NB4 (cell line): ENCODE measurements at regions not wholly inside any gene's neighbourhood (a gene's known extent, or its start where the extent isn't known, plus 50 kb on each side); places are given as distances from the start of the nearest gene placed in this dataset.

Source experiments
- CTCF ChIP-seq: IDR thresholded peaks from one replicate; pipeline ENCODE4 v1.5.1; 2012; ENCODE audit warnings: low read depth, low read length
- MAX ChIP-seq: IDR thresholded peaks from 2 replicates; pipeline ENCODE4 v1.6.1; 2011; ENCODE audit warnings: low read depth, low read length
- MYC ChIP-seq: IDR thresholded peaks from 2 replicates; pipeline ENCODE4 v1.6.1; 2011; ENCODE audit warnings: low read depth, low read length
- POLR2A ChIP-seq: IDR thresholded peaks from 2 replicates; pipeline ENCODE4 v1.6.1; 2011; ENCODE audit warnings: mild to moderate bottlenecking; ENCODE audit not compliant: insufficient read length; ENCODE audit errors: extremely low read depth

- no peak for TF ChIP-seq CTCF
- no peak for TF ChIP-seq POLR2A
- no peak for TF ChIP-seq MYC
- no peak for TF ChIP-seq MAX
These were observed 324.9 kb downstream of the HHIPL2 start for GRCh38 chr1:222223010-222223409.
